Motor neuron (in vitro differentiated cells): ENCODE measurements at regions not wholly inside any gene's neighbourhood (a gene's known extent, or its start where the extent isn't known, plus 50 kb on each side); places are given as distances from the start of the nearest gene placed in this dataset.
"Not testable (repeated sequence)": the region's sequence is repeated elsewhere in the genome, so short reads cannot be mapped to it uniquely, and the experiment has no call there.

Experiments
- ATAC-seq, 8 experiments: fragments of 200-7000 bp; cut with Tn5 transposase; replicated peaks in 6 of 8; 2 replicates each; pipeline ENCODE4 v1.8.0; 2021; ENCODE audit warnings: mild to moderate bottlenecking in 8 of 8, moderate library complexity in 8 of 8
- H3K27ac ChIP-seq, 2 donors: fragments of 250-450 bp; sonication (Bioruptor Pico); 2 replicates each; pipeline ENCODE4 v1.9.0; 2021; ENCODE audit warnings: antibody characterized with exemption in 2 of 2, mild to moderate bottlenecking in 2 of 2, moderate library complexity in 1 of 2
- H3K4me1 ChIP-seq, 2 donors: fragments of 250-450 bp; sonication (Bioruptor Pico); replicated peaks in 1 of 2; 2 replicates each; pipeline ENCODE4 v1.6.1; 2021; ENCODE audit warnings: antibody characterized with exemption in 2 of 2, mild to moderate bottlenecking in 2 of 2, moderate library complexity in 1 of 2
- H3K4me3 ChIP-seq, 5 donors: fragments of 250-450 bp; sonication (Bioruptor Pico); 2 replicates each; pipeline ENCODE4 v1.9.0; 2021; ENCODE audit warnings: antibody characterized with exemption in 5 of 5, mild to moderate bottlenecking in 5 of 5, moderate library complexity in 4 of 5
- WGBS, 10 experiments: fragments of 450-650 bp; shearing (Covaris generic); methylation state at CpG; one replicate each; pipeline ENCODE4 v1.0.0; 2022; 5-methylcytosine and 5-hydroxymethylcytosine counted together
- in situ Hi-C, 9 experiments: fragments of 400-800 bp; cut with MboI; loops; one replicate each; pipeline ENCODE4 v1.15.0; 2021; ENCODE audit warnings: low sequenced_read_pairs in 9 of 9, low pct_unique_long_range_greater_than_20kb in 2 of 9; ENCODE audit not compliant: unreplicated experiment in 9 of 9

DNA sequence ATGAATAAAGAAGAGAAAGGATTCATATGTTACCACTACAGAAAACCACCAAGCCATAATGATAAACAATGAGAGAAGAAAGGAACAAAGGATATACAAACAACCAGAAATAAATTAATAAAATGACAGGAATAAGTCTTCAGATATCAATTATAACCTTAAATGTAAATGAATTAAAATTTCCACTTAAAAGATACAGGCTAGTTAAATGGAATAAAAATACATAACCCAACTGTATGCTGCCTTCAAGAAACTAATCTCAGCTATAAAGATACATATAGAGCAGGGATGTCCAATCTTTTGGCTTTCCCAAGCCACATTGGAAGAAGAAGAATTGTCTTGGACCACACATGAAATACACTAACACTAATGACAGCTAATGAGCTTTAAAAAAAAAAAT, 135.9 kb upstream of the GJE1 start:
- Histone ChIP-seq H3K4me1 (no peaks in the 10 kb centered on the region), H3K4me3 (no peak overlapping the region), H3K27ac (no peak overlapping the region)
- ATAC-seq = no peak
- in situ Hi-C loops = no loop called here

DNA sequence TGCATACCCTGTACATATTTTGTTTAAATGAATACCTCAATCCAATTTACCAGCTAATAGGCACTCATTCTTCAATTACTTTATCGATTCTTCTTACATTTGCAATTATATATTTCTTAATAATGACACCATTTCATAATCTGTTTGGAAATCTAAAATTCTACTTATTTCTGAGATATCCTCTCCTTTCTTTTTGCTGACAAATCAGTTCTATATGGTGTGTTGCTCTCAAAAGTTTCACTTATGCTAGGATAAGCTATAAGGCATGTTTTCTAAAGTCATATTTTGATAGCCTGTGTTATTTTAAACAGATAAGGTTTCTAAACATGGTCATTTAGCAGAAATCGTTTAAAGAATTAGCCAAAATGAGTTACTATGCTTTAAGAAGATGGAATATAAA, 140.6 kb upstream of the GJE1 start:
- Histone ChIP-seq H3K27ac (no peak overlapping the region), H3K4me3 (no peak overlapping the region), H3K4me1 (peaks cover 0 to 9% of the 10 kb centered on the region in 2 donors)
- no peak for ATAC-seq
- in situ Hi-C loops = no loop called here
- WGBS, 10 experiments = 37 to 100% (median 78%) methylated on average over 1 to 2 of the region's 2 CpGs

DNA sequence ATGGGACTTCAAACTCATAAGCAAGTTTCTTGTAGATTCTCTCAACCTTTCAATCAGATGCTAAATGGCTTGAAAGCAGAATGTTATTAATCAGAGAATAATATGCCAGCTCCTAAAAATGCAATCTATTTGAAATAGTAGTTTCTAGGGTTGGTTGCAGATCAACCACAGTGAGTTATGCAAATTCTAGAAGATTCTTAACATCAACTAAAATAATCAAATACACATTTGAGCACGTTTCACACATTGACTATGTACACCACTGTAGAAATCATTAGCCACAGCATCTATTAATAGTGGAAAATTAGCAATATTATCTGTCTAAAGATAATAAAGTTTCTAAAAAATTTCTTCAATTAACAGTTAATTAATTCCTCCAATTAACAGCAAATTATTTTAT, 141.9 kb upstream of the GJE1 start:
- H3K27ac ChIP-seq = no peak overlapping the region
- WGBS, 10 experiments = 10 to 100% (median 52%) methylated on average over 1 of the region's 1 CpG; no CpG with 5 or more reads in 2 of the 10 experiments
- no peak overlapping the region for H3K4me3 ChIP-seq
- in situ Hi-C loops = no loop called here
- ATAC-seq = no peak
- peaks cover 0 to 9% of the 10 kb centered on the region in 2 donors for H3K4me1 ChIP-seq

DNA sequence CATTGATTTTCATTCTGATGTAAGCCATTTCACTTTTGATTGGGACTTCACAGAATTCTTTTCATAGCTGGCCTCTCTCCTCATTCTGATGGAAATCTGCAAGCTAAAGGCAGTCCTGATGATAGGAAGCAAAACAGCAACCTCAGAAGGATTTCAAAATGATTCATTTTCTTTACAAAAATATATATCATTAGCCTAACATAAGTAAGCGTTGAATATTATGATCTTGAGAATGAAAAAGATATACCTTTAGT, 143.1 kb upstream of the GJE1 start:
- Histone ChIP-seq H3K4me3 (no peak overlapping the region), H3K4me1 (peaks cover 0 to 9% of the 10 kb centered on the region in 2 donors), H3K27ac (no peak overlapping the region)
- in situ Hi-C loops = loop anchor here in 1 of 9 experiments (10.0 kb wide), 1 partner anchor 115 kb away; no protein-coding TSS in a partner anchor
- 29 to 88% (median 67%) methylated on average over 1 of the region's 1 CpG; no CpG with 5 or more reads in 1 of the 10 experiments for WGBS, 10 experiments
- no peak for ATAC-seq

DNA sequence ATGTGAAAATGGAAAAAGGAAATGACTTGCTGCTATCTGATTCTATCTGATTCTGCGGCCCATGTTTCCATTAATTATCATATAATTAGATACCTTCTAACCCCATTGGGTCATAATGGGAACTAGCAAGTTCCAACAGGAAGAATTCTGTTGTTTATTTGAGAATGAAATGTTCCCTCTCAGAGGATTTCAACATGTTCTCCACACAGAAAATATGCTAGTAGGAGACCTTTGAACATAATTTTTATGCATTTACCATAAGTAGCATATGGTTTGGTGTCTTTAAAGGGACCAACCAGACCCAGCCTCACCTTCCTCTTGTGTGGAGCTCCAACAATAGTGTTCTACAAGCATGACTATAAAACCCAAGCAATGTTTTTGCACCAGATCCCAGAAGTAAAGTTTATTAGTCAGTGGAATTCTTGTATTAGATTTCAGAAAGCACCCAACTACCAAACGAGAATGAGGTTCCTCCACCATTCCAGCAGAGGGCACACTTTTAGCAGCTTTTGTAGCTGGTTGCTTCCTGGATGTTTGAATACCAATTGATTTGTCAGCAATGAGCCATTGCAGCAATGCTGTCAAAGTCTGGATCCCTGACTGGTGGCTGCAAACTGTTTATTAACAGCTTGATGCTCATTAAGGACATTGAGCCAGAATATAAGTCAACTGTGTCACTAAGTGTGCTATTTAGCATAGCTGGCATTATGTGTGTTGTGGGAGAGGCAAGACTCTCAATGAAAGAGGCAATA, 143.6 kb upstream of the GJE1 start:
- Histone ChIP-seq H3K27ac (no peak overlapping the region), H3K4me1 (peaks cover 0 to 9% of the 10 kb centered on the region in 2 donors), H3K4me3 (no peak overlapping the region)
- 20 to 100% (median 81%) methylated on average over 1 to 2 of the region's 2 CpGs; no CpG with 5 or more reads in 1 of the 10 experiments for WGBS, 10 experiments
- peak in 6 of 8 experiments; percentile 29 to 83 (median 51) for ATAC-seq
- in situ Hi-C loops = loop anchor here in 1 of 9 experiments (10.0 kb wide), 1 partner anchor 116 kb away; no protein-coding TSS in a partner anchor

DNA sequence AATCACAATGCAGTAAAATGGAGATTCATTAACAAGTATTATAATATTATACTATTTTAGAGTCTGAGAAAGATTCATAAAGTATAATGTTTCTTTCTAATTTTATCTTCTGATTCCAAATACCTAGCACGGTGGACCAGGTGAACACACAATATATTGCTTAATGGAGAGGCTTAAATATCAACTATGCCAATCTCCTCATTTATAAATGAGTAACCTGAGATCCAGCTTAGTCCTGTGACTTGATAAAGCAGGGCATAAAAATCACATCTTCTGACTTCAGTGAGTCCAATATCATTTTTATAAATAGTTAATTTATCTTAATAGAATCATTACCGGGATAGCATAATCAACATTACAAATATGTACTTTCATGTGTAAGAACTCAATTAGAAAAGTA, 144.4 kb upstream of the GJE1 start:
- in situ Hi-C loops = loop anchor here in 1 of 9 experiments (10.0 kb wide), 1 partner anchor 116 kb away; no protein-coding TSS in a partner anchor
- WGBS, 10 experiments = 75 to 100% (median 98%) methylated on average over 1 to 2 of the region's 2 CpGs
- no peak overlapping the region for H3K4me3 ChIP-seq
- ATAC-seq = no peak
- H3K27ac ChIP-seq = no peak overlapping the region
- peaks cover 0 to 9% of the 10 kb centered on the region in 2 donors for H3K4me1 ChIP-seq

DNA sequence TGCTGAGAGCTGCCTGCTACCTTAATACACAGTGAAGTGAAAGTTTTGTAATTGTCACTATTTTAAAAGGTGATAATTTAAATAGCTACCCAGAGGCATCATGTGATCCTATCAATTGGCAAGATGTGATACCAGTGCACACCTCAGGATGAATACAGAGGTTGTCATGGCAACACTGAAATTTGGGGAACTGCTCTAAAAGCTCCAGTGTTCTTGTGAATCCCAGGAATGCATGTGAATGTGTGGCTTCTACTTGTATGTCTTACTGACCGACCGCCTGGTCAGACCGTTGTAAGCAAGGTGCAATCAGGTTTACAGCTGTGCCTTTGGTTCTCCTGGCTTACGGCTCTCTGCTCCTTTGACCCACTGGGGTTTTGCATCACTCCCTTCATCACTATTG, 146.3 kb upstream of the GJE1 start:
- 67 to 100% (median 91%) methylated on average over 1 to 4 of the region's 4 CpGs; no CpG with 5 or more reads in 2 of the 10 experiments for WGBS, 10 experiments
- Histone ChIP-seq H3K4me3 (no peak overlapping the region), H3K27ac (no peak overlapping the region), H3K4me1 (peaks cover 0 to 9% of the 10 kb centered on the region in 2 donors)
- no peak for ATAC-seq
- in situ Hi-C loops = loop anchor here in 1 of 9 experiments (10.0 kb wide), 1 partner anchor 118 kb away; no protein-coding TSS in a partner anchor

DNA sequence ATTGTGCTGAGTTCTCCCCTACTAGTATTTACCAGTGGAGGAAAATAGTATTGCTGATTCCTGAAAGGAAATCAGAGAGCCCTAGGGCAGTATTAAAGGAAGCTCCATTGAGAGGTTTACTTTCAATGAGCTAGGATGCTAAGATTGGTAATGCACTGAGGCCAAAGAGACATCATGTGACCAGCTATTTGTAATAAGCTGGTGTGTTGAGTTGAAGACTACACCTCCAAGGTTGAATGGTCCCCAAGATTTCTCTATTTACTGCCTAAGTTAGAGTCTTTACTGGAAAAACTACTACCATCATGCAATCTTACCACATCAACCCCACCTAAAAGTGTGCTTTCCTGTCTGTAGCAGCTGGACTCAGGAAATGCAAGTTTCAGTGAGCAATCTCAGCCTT, 151.5 kb upstream of the GJE1 start:
- Histone ChIP-seq H3K4me1 (no peaks in the 10 kb centered on the region), H3K27ac (no peak overlapping the region), H3K4me3 (no peak overlapping the region)
- in situ Hi-C loops = loop anchor here in 1 of 9 experiments (10.0 kb wide), 1 partner anchor 124 kb away; no protein-coding TSS in a partner anchor
- no peak for ATAC-seq

DNA sequence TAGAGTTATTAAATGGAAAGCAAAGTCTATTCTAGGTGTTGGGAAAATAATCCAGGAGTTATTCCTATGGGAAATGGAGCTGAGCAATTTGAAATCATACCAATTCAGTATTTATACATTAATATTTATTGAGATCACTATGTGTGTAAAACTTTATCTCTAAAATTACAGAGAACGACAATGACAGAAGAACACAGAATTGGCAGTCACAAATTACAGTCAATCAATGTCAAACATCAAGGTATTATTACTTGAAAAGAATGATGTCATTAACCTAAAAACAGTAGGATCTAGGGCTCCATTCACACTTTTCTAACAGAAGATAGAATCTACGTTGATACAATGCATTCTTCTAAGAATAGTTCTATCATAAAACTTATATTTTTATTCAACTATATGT, 154.9 kb upstream of the GJE1 start:
- WGBS, 10 experiments = 74 to 100% (median 93%) methylated on average over 2 of the region's 2 CpGs; no CpG with 5 or more reads in 1 of the 10 experiments
- H3K4me3 ChIP-seq = no peak overlapping the region
- no peak overlapping the region for H3K27ac ChIP-seq
- no peak for ATAC-seq
- no peaks in the 10 kb centered on the region for H3K4me1 ChIP-seq
- in situ Hi-C loops = no loop called here

DNA sequence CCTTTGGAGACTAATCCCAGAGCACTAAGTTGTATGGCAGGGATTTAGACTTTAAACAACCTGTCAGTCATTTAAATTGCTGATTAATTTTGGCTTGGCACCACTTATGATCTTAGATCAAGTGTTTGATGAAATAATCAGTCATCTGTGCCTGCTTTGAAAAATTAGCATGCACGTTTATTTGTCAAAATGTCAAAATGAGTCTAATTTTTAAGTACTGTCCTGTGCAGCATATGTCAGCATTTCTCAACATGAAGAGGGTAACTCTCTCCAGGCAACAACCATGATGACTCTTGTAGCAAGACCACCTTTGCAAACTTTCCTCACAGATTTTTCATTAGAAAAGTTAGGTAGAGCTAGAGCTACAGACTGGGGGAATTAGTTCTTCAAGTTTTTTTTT, 155.7 kb upstream of the GJE1 start:
- no peak for ATAC-seq
- no peak overlapping the region for H3K4me3 ChIP-seq
- H3K27ac ChIP-seq = no peak overlapping the region
- WGBS, 10 experiments = 0 to 100% (median 73%) methylated on average over 1 of the region's 1 CpG
- no peaks in the 10 kb centered on the region for H3K4me1 ChIP-seq
- in situ Hi-C loops = no loop called here

DNA sequence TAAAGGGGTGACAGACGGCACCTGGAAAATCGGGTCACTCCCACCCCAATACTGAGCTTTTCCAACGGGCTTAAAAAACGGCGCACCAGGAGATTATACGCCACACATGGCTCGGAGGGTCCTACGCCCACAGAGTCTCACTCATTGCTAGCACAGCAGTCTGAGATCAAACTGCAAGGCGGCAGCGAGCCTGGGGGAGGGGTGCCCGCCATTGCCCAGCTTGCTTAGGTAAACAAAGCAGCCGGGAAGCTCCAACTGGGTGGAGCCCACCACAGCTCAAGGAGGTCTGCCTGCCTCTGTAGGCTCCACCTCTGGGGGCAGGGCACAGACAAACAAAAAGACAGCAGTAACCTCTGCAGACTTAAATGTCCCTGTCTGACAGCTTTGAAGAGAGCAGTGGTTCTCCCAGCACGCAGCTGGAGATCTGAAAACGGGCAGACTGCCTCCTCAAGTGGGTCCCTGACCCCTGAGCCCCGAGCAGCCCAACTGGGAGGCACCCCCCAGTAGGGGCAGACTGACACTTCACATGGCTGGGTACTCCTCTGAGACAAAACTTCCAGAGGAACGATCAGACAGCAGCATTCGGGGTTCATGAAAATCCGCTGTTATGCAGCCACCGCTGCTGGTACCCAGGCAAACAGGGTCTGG, 162.8 kb upstream of the GJE1 start:
- H3K4me1 ChIP-seq, H3K27ac ChIP-seq, in situ Hi-C loops, ATAC-seq, H3K4me3 ChIP-seq: not testable (repeated sequence)
- WGBS, 10 experiments = 84 to 100% methylated on average over 2 to 5 of the region's 19 CpGs; no CpG with 5 or more reads in 8 of the 10 experiments

DNA sequence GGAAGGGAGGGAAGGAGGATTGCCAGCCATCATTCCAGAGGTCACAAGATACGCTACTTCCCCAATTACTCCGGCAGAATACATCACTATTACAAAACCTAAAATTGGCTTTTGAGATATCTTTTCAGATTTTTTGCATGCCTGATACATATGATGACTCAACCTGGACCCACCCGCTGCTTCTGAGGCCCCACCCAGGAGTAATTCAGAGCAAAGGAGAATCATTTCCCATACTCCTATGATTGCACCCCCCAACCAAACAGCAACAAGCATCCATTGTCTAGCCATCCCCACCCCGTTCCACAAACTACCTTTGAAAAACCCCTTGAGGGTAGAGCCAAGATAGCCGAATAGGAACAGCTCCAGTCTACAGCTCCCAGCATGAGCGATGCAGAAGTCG, 163.5 kb upstream of the GJE1 start:
- no peak overlapping the region for H3K27ac ChIP-seq
- H3K4me3 ChIP-seq = no peak overlapping the region
- H3K4me1 ChIP-seq = no peaks in the 10 kb centered on the region
- in situ Hi-C loops = no loop called here
- ATAC-seq = peak in 2 of 8 experiments; percentile 87 to 100
- WGBS, 10 experiments = 0 to 100% (median 72%) methylated on average over 1 to 4 of the region's 7 CpGs; no CpG with 5 or more reads in 6 of the 10 experiments

DNA sequence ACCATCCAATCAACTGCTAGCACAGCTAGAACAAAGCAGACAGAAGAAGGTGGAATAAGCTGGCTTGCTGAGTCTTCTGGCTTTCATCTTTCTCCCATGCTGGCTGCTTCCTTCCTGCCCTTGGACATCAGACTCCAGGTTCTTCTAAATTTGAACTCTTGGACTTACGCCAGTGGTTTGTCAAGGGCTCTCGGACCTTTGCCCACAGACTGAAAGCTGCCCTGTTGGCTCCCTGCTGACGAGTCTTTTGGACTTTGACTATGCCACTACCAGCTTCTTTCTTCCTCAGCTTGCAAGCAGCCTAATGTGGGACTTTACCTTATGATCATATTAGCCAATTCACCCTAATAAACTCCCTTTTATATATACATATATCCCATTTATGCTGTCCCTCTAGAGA, 164.1 kb upstream of the GJE1 start:
- in situ Hi-C loops = no loop called here
- no peak for ATAC-seq
- Histone ChIP-seq H3K4me3 (no peak overlapping the region), H3K4me1 (no peaks in the 10 kb centered on the region), H3K27ac (no peak overlapping the region)
- 0 to 100% (median 96%) methylated on average over 1 to 3 of the region's 3 CpGs; no CpG with 5 or more reads in 4 of the 10 experiments for WGBS, 10 experiments
